ENCODE measurements at regions not wholly inside any gene's neighbourhood (a gene's known extent, or its start where the extent isn't known, plus 50 kb on each side); places are given as distances from the start of the nearest gene placed in this dataset.

- Mint-ChIP-seq H3K27me3 (no peaks in the 10 kb centered on the region), H3K27ac (no peak overlapping the region), H3K4me3 (no peak overlapping the region), H3K9me3 (peaks cover 0 to 13% of the 10 kb centered on the region in 2 donors), H3K4me1 (no peaks in the 10 kb centered on the region)
- DNase-seq (no peak), ATAC-seq (no peak)
These were observed 343.6 kb upstream of the JAG1 start for GRCh38 chr20:11017446-11017845.

DNA sequence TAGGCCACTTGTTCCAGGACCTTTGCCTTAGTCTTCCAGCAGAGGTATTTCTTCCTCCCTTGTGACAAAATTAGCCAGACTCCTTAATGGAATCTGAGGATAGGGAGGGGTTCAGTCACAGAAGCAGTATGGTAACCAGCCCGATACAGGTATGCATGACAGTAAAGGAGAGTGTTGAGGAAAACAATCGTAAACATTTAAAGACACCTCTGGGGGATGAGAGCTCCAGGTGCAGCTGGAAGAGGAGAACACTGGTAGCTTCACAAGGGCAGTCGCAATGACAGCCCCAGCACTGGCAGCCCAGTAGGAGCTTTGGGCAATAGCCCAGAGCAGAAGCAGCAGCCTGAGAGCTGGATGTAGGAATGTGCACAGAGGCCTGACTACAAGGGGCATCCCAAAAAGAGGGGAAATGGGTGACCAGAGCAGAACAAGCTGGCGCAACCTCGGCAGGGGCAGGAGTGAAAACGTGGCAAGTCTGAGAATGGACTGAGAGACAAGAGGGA lies 344.9 kb upstream of the JAG1 start:
- DNase-seq = no peak
- no peaks in the 10 kb centered on the region for H3K27me3 Mint-ChIP-seq
- peaks cover 0 to 13% of the 10 kb centered on the region in 2 donors for H3K9me3 Mint-ChIP-seq
- H3K27ac Mint-ChIP-seq = no peak overlapping the region
- H3K4me1 Mint-ChIP-seq = no peaks in the 10 kb centered on the region
- no peak overlapping the region for H3K4me3 Mint-ChIP-seq
- no peak for ATAC-seq

- no peaks in the 10 kb centered on the region for H3K4me1 Mint-ChIP-seq
- DNase-seq = no peak
- H3K27me3 Mint-ChIP-seq = no peaks in the 10 kb centered on the region
- no peak overlapping the region for H3K27ac Mint-ChIP-seq
- ATAC-seq = no peak
- no peak overlapping the region for H3K4me3 Mint-ChIP-seq
- peaks cover 0 to 13% of the 10 kb centered on the region in 2 donors for H3K9me3 Mint-ChIP-seq
These were observed 346.9 kb upstream of the JAG1 start for GRCh38 chr20:11020712-11021111.

DNA sequence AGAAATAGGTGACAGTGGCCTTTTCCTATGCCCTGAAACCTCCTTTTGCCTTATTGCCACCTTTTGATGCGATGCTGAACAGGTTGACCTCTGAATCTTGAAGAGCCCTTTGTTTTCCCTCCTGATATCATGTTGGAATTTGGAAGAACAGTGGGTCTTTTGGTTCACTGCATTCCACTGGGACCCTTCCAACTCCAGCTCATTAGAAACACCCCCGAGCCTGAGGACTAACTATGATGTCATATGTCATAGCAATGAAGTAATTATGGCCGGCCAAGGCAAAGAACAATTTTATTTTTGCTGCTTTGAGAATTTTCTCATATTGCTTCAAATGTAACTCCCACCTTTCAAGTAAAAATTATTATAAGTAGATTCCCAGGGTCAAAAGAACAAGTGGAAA lies 353.4 kb upstream of the JAG1 start:
- ATAC-seq (no peak), DNase-seq (no peak)
- peaks cover 5 to 17% of the 10 kb centered on the region in 2 donors for H3K9me3 Mint-ChIP-seq
- no peaks in the 10 kb centered on the region for H3K4me1 Mint-ChIP-seq
- H3K4me3 Mint-ChIP-seq = no peak overlapping the region
- H3K27ac Mint-ChIP-seq = no peak overlapping the region
- no peaks in the 10 kb centered on the region for H3K27me3 Mint-ChIP-seq

GRCh38 chr20:11030351-11030750 lies 356.6 kb upstream of the JAG1 start:
- no peak for ATAC-seq
- Mint-ChIP-seq H3K9me3 (peaks cover 12 to 34% of the 10 kb centered on the region in 2 donors), H3K4me1 (no peaks in the 10 kb centered on the region), H3K27ac (no peak overlapping the region), H3K27me3 (no peaks in the 10 kb centered on the region), H3K4me3 (no peak overlapping the region)
- DNase-seq = no peak

DNA sequence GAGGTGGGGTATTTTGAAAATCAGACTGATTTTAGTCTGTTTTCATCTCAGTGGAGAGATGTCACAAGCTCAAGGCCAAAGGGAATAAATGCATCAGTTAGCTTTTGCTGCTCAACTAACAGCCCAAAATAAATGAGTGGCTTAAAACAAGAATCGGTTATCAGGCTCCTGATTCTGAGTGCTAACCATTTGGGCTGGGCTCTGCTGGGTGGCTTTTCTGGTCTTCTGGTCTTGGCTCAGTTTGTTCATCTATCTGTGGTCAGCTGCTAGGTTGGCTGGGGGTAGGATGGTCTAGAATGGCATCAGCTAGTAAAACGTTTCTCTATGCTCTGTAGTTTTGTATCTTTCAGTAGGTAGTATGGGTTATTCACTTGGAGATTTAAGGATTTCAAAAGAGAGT lies 357.5 kb upstream of the JAG1 start:
- ATAC-seq (no peak), DNase-seq (no peak)
- no peaks in the 10 kb centered on the region for H3K27me3 Mint-ChIP-seq
- H3K9me3 Mint-ChIP-seq = peaks cover 12 to 34% of the 10 kb centered on the region in 2 donors
- H3K27ac Mint-ChIP-seq = no peak overlapping the region
- H3K4me3 Mint-ChIP-seq = no peak overlapping the region
- no peaks in the 10 kb centered on the region for H3K4me1 Mint-ChIP-seq

- H3K4me1 Mint-ChIP-seq = no peaks in the 10 kb centered on the region
- no peak overlapping the region for H3K27ac Mint-ChIP-seq
- no peak overlapping the region for H3K4me3 Mint-ChIP-seq
- H3K27me3 Mint-ChIP-seq = no peaks in the 10 kb centered on the region
- H3K9me3 Mint-ChIP-seq = peaks cover 18 to 40% of the 10 kb centered on the region in 2 donors
- ATAC-seq (no peak), DNase-seq (no peak)
These were observed 358.8 kb upstream of the JAG1 start for GRCh38 chr20:11032611-11033010.

DNA sequence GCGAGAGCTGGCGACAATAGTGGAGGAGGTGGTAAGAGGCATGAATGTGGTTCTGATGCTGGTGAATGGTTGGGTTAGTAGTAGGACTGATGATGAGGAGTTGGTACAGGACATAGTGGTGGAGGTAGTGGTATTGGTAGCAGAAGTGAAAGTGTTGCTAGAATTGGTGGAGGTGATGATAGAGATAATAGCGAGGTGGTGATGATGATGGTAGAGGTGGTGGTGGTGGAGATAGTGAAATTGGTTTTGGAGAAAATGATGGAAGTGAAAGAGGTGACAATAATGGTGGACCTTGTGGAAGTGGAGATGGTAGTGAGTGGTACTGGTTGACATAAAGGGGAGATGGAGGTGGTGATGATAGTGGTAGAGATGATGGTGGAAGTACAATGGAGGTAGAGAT lies 360.2 kb upstream of the JAG1 start:
- Mint-ChIP-seq H3K27ac (no peak overlapping the region), H3K4me3 (no peak overlapping the region), H3K4me1 (no peaks in the 10 kb centered on the region), H3K27me3 (no peaks in the 10 kb centered on the region), H3K9me3 (peaks cover 18 to 42% of the 10 kb centered on the region in 2 donors)
- ATAC-seq (no peak), DNase-seq (no peak)

GRCh38 chr20:11035211-11035610 lies 361.4 kb upstream of the JAG1 start:
- H3K27me3 Mint-ChIP-seq = no peaks in the 10 kb centered on the region
- H3K27ac Mint-ChIP-seq = no peak overlapping the region
- H3K4me3 Mint-ChIP-seq = no peak overlapping the region
- DNase-seq (no peak), ATAC-seq (no peak)
- no peaks in the 10 kb centered on the region for H3K4me1 Mint-ChIP-seq
- H3K9me3 Mint-ChIP-seq = peaks cover 13 to 34% of the 10 kb centered on the region in 2 donors

DNA sequence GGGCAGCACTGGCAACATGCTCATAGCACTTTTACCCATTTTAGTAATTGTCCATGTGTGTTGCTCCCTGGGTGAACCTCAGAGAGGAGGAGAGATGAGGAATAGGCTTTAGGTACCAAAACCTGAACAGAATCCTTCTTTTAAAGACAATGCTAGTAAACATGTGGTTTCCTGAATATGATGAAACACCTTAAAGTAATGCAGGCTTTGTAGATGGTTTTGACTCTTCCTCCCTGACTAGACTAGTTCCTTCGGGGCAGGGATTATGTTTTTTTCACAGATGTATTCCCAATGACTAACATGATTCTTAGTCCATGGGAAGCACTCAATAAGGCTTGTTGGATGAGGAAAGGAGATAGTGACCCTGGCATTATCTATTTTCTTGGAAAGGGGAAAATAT lies 367.6 kb upstream of the JAG1 start:
- no peak overlapping the region for H3K27ac Mint-ChIP-seq
- H3K9me3 Mint-ChIP-seq = peaks cover 6 to 7% of the 10 kb centered on the region in 2 donors
- H3K27me3 Mint-ChIP-seq = no peaks in the 10 kb centered on the region
- no peak for ATAC-seq
- H3K4me3 Mint-ChIP-seq = no peak overlapping the region
- H3K4me1 Mint-ChIP-seq = no peaks in the 10 kb centered on the region
- no peak for DNase-seq

DNA sequence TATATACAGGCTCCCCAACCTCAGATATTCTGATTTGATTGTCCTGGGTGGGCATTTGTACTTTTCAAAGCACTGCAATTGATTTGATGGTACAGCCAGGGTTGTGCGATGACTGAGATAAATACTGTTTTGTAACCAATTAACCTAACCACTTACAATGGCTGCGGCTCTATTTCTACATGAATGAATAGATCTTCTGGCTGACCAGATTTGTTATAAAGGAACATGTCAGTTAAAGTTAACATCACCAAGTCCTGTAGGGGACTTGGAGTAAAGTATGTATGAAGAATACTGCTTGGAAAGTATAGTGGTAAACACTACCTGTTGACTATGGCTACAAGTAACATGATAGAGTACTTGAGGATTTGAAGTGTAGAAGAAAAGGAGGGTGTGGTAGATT lies 369.2 kb upstream of the JAG1 start:
- no peak for DNase-seq
- Mint-ChIP-seq H3K27me3 (no peaks in the 10 kb centered on the region), H3K4me1 (no peaks in the 10 kb centered on the region), H3K27ac (no peak overlapping the region), H3K9me3 (no peaks in the 10 kb centered on the region), H3K4me3 (no peak overlapping the region)
- ATAC-seq = no peak

- Mint-ChIP-seq H3K9me3 (no peaks in the 10 kb centered on the region), H3K27ac (no peak overlapping the region), H3K4me1 (no peaks in the 10 kb centered on the region)
These were observed 370.8 kb upstream of the JAG1 start for GRCh38 chr20:11044561-11044960.

GRCh38 chr20:11045412-11046175 lies 371.8 kb upstream of the JAG1 start:
- H3K4me1 Mint-ChIP-seq = no peaks in the 10 kb centered on the region
- no peaks in the 10 kb centered on the region for H3K9me3 Mint-ChIP-seq
- no peak overlapping the region for H3K4me3 Mint-ChIP-seq
- DNase-seq (no peak), ATAC-seq (no peak)
- no peak overlapping the region for H3K27ac Mint-ChIP-seq
- no peaks in the 10 kb centered on the region for H3K27me3 Mint-ChIP-seq

More at GRCh38 chr20:11044561-11044960, 370.8 kb upstream of the JAG1 start:
- Mint-ChIP-seq H3K27me3 (no peaks in the 10 kb centered on the region), H3K4me3 (no peak overlapping the region)
- ATAC-seq (no peak), DNase-seq (no peak)

DNA sequence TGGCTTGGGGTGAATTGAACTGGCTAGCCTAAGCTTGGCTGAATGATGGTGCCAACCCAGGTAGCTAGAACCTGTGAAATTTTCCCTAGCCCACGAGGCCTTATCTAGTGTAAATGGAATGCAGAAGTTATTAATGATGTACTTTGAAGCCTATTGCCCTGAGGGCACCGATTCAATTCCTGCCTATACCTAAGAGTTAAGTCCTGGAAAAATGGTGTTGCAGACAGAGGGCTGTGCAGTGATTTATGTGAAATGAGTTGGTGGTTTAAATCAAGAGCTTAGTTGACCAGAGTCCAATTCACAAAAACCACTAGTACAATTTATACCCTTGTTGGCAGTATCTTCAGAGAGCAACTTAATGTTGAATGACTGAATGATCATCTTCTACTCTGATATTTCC lies 373.8 kb upstream of the JAG1 start:
- no peak for ATAC-seq
- H3K27me3 Mint-ChIP-seq = no peaks in the 10 kb centered on the region
- H3K4me3 Mint-ChIP-seq = no peak overlapping the region
- H3K9me3 Mint-ChIP-seq = no peaks in the 10 kb centered on the region
- DNase-seq = no peak
- no peak overlapping the region for H3K27ac Mint-ChIP-seq
- H3K4me1 Mint-ChIP-seq = no peaks in the 10 kb centered on the region

- no peak overlapping the region for H3K4me3 Mint-ChIP-seq
- no peak for DNase-seq
- H3K27ac Mint-ChIP-seq = no peak overlapping the region
- ATAC-seq = no peak
- no peaks in the 10 kb centered on the region for H3K4me1 Mint-ChIP-seq
- no peaks in the 10 kb centered on the region for H3K9me3 Mint-ChIP-seq
- H3K27me3 Mint-ChIP-seq = no peaks in the 10 kb centered on the region
These were observed 374.9 kb upstream of the JAG1 start for GRCh38 chr20:11048739-11049138.

GRCh38 chr20:11050350-11050749 lies 376.6 kb upstream of the JAG1 start:
- Mint-ChIP-seq H3K4me3 (no peak overlapping the region), H3K9me3 (no peaks in the 10 kb centered on the region), H3K4me1 (no peaks in the 10 kb centered on the region), H3K27ac (no peak overlapping the region), H3K27me3 (no peaks in the 10 kb centered on the region)
- ATAC-seq = no peak
- DNase-seq = no peak

DNA sequence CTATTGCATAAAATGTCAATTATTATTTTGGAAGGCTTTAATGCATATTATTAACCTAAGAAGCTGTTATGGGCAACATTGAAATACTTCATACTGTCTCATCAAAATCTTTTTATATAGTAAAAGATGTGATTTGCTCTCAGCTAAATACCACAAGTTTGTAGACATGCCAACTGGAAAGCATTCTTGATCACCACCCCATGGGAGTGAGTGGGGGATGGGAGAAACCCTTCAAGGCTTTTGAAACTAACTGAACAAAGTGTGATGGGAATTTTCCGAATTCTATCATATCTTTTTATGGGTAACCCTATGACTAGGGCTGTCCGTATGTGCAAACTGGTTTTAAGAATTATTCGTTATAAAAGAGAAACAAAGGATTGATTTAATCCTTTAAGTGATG lies 377.3 kb upstream of the JAG1 start:
- no peak for DNase-seq
- no peak overlapping the region for H3K4me3 Mint-ChIP-seq
- no peak for ATAC-seq
- no peaks in the 10 kb centered on the region for H3K27me3 Mint-ChIP-seq
- no peaks in the 10 kb centered on the region for H3K9me3 Mint-ChIP-seq
- H3K27ac Mint-ChIP-seq = no peak overlapping the region
- H3K4me1 Mint-ChIP-seq = no peaks in the 10 kb centered on the region

Measured in stimulated activated naive CD8-positive, alpha-beta T cell treated with anti-CD3 and anti-CD28 coated beads, Interleukin-15, amount 100 ng/mL, for 72 hours (primary cell).